Ovary (tissue), 7 donors: ENCODE measurements at regions not wholly inside any gene's neighbourhood (a gene's known extent, or its start where the extent isn't known, plus 50 kb on each side); places are given as distances from the start of the nearest gene placed in this dataset.

Source experiments
- DNase-seq, 5 donors: peaks; one replicate each; pipeline ENCODE4 v3.0.0-alpha.2; 2019 to 2020
- H3K27ac ChIP-seq, 2 donors: fragments of 200-600 bp; one replicate each; pipeline versions ENCODE4 v1.5.1 to v1.8.0; 2019 to 2022
- H3K27me3 ChIP-seq: fragments of 200-600 bp; one replicate; pipeline ENCODE4 v1.8.0; 2022
- H3K36me3 ChIP-seq: fragments of 200-600 bp; sonication (generic); one replicate; pipeline ENCODE4 v1.5.1; 2019
- H3K4me1 ChIP-seq: one replicate; pipeline ENCODE4 v1.8.1; 2013; ENCODE audit warnings: mild to moderate bottlenecking, moderate library complexity; ENCODE audit not compliant: insufficient read depth
- H3K4me3 ChIP-seq: fragments of 200-600 bp; sonication (generic); one replicate; pipeline ENCODE4 v1.5.1; 2017
- H3K9me3 ChIP-seq, 2 donors: fragments of 200-600 bp in 1 of 2; sonication (generic) in 1 of 2; one replicate each; pipeline versions ENCODE4 v1.5.1 to v1.8.1; 2013 to 2019; ENCODE audit warnings: mild to moderate bottlenecking in 1 of 2, moderate library complexity in 1 of 2
- EP300 ChIP-seq: sonication (generic); formaldehyde crosslinking; IDR thresholded peaks from one replicate; pipeline ENCODE4 v1.6.1; 2017; ENCODE audit warnings: antibody characterized with exemption
- POLR2A ChIP-seq: fragments of 450-650 bp; IDR thresholded peaks from one replicate; pipeline ENCODE4 v1.6.1; 2017; ENCODE audit warnings: antibody characterized with exemption, mild to moderate bottlenecking, moderate library complexity
- WGBS, 3 donors: extraction: QIAGEN DNeasy Blood & Tissue Kit in 1 of 3; methylation state at CpG; one replicate each; pipeline versions ENCODE4 v1.1.5 to v1.1.7; 2013 to 2017; 5-methylcytosine and 5-hydroxymethylcytosine counted together
- intact Hi-C, 4 donors: fragments of 100-400 bp; cut with DNase I; formaldehyde crosslinking; loops; one replicate each; pipeline versions ENCODE4 v1.11.0 to v1.15.1; 2022 to 2023
- TF ChIP-seq, protein P1 (sequence below), 3 donors: fragments of 450-650 bp in 2 of 3; fragments of 200-600 bp in 1 of 3; IDR thresholded peaks; one replicate each; pipeline versions ENCODE4 v1.5.1 to v1.8.0; 2016 to 2022; ENCODE audit warnings: antibody characterized with exemption in 3 of 3, mild to moderate bottlenecking in 1 of 3
- donor health status: DM: no; HTN: no; CAD: no; lungs with moderate emphysema.
- donor health status: DM: no; HTN: no; CAD: no.
- donor health status: Bipolar disorder and iron deficiency.
- donor health status: DM: no; HTN: no; CAD: no.
- donor health status: DM: yes; HTN: yes; CAD: no.

DNA sequence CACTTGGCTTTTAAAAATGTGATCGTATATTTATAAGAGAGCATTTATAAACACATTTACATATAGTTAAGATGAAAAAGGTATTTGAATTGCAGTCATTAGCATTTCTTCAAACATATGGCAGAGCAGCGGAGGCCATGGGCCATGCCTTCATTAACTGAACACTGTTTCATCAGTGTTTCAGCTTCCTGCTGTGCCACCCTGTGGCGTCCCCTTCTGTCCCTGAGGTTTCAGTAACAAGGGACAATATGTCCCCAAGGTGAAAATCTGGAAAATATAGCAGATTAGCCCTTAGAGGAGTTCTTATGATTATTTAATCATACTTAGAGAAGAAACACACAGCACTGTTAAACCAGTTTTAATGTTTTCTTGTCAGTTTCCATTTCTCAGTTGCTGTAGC lies 577.8 kb downstream of the ETV1 start:
- no peak overlapping the region for H3K27ac ChIP-seq
- TF ChIP-seq POLR2A (no peak), EP300 (no peak)
- TF ChIP-seq, protein P1, sequence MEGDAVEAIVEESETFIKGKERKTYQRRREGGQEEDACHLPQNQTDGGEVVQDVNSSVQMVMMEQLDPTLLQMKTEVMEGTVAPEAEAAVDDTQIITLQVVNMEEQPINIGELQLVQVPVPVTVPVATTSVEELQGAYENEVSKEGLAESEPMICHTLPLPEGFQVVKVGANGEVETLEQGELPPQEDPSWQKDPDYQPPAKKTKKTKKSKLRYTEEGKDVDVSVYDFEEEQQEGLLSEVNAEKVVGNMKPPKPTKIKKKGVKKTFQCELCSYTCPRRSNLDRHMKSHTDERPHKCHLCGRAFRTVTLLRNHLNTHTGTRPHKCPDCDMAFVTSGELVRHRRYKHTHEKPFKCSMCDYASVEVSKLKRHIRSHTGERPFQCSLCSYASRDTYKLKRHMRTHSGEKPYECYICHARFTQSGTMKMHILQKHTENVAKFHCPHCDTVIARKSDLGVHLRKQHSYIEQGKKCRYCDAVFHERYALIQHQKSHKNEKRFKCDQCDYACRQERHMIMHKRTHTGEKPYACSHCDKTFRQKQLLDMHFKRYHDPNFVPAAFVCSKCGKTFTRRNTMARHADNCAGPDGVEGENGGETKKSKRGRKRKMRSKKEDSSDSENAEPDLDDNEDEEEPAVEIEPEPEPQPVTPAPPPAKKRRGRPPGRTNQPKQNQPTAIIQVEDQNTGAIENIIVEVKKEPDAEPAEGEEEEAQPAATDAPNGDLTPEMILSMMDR (IDR thresholded peaks at IDR 0.05): no peak
- no peaks in the 10 kb centered on the region for H3K4me1 ChIP-seq
- 73 to 81% (median 77%) methylated on average over 3 of the region's 3 CpGs for WGBS, 3 donors
- no peaks in the 10 kb centered on the region for H3K27me3 ChIP-seq
- H3K36me3 ChIP-seq: no peaks in the 10 kb centered on the region
- H3K9me3 ChIP-seq: no peaks in the 10 kb centered on the region
- intact Hi-C loops: no loop called here
- no peak for DNase-seq
- no peak overlapping the region for H3K4me3 ChIP-seq

DNA sequence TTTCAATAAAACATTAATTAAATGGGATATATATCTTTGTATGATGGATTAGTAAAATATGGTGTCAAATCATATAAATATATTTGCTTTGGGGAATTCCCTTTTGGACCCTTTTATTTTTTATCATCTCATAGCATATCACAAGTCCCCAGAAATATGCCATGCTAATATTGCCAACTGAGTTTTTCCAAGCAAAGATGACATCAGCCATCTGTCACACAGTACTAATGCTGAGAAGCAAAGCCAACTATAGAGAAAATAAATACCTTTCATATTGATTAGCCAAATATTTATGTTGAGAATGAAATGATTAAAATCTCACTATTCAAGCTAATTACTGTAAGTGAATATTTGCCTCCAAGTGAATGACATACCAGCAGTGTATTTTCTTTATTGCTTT lies 575.3 kb downstream of the ETV1 start:
- no peaks in the 10 kb centered on the region for H3K9me3 ChIP-seq
- DNase-seq: no peak
- no peaks in the 10 kb centered on the region for H3K4me1 ChIP-seq
- TF ChIP-seq EP300 (no peak), POLR2A (no peak)
- TF ChIP-seq, protein P1 (IDR thresholded peaks at IDR 0.05): no peak
- H3K4me3 ChIP-seq: no peak overlapping the region
- no peak overlapping the region for H3K27ac ChIP-seq
- H3K27me3 ChIP-seq: no peaks in the 10 kb centered on the region
- H3K36me3 ChIP-seq: no peaks in the 10 kb centered on the region
- intact Hi-C loops: no loop called here

DNA sequence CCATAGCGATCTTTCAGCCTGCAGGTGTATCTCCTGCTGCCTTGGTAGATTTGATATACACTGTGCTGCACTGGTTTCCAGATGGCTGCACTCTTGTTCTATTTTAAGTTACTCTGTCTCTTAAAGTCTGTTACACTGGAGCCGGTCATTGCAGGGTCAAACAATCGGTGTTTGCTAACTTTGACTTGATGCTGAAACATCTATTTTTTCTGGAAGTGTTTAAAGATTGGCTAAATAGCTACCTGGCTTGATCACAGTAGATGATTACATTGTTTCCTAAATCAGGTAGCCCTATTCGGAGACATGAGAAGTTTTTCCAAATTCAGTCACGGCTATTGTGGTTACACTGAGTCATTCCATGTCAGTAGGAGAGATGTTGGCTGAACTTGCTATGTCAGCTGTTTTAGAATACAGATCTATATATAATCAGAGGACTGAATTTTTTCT lies 574.8 kb downstream of the ETV1 start:
- H3K4me1 ChIP-seq: no peaks in the 10 kb centered on the region
- H3K4me3 ChIP-seq: no peak overlapping the region
- H3K9me3 ChIP-seq: no peaks in the 10 kb centered on the region
- H3K27me3 ChIP-seq: no peaks in the 10 kb centered on the region
- H3K36me3 ChIP-seq: no peaks in the 10 kb centered on the region
- 66 to 81% (median 71%) methylated on average over 5 of the region's 5 CpGs for WGBS, 3 donors
- DNase-seq: no peak
- TF ChIP-seq POLR2A: no peak
- TF ChIP-seq EP300: no peak
- TF ChIP-seq, protein P1 (IDR thresholded peaks at IDR 0.05): no peak
- intact Hi-C loops: no loop called here
- no peak overlapping the region for H3K27ac ChIP-seq

DNA sequence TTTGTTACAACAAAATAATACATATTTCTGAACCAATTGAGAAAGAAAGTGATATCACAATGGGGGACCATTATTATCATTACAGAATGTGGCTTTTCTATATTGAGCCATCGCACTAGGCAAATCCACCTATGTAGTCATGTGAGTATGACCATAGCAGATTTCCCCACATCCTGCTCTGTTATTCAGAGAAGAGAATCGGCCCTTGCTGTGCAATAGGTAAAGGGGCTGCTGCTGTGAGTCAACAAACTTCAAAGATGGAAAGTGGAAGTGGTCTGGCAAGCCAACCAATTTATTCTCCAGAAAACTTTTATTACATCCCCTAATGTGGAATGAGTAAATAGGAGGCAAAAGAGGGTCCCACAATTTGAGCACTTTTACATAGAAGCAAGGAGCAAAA lies 573.4 kb downstream of the ETV1 start:
- H3K27ac ChIP-seq: no peak overlapping the region
- H3K4me3 ChIP-seq: no peak overlapping the region
- no peaks in the 10 kb centered on the region for H3K27me3 ChIP-seq
- DNase-seq: no peak
- H3K9me3 ChIP-seq: no peaks in the 10 kb centered on the region
- no peaks in the 10 kb centered on the region for H3K4me1 ChIP-seq
- intact Hi-C loops: no loop called here
- TF ChIP-seq, protein P1 (IDR thresholded peaks at IDR 0.05): no peak
- TF ChIP-seq EP300 (no peak), POLR2A (no peak)
- H3K36me3 ChIP-seq: no peaks in the 10 kb centered on the region
- WGBS, 3 donors: 88 to 91% (median 88%) methylated on average over 2 of the region's 2 CpGs

DNA sequence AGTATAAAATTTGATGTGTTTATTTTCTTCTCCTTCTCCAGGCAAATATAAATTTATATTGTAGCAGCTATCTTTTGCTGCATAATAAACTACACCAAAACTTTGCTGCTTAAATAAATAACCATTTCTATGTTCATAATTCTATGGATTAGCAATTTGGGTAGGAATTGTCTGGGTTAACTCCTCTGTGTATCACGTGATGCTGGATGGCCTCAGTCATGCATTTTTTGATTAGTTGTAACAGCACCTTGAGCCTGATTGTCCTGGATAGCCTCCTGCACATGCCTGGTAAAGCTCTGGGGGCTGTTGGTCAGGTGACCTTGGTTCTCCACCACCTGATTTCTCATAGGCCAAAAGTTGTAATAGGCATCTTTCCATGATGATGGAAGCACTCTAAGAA lies 572.9 kb downstream of the ETV1 start:
- Histone ChIP-seq H3K27me3 (no peaks in the 10 kb centered on the region), H3K27ac (no peak overlapping the region), H3K36me3 (no peaks in the 10 kb centered on the region), H3K4me3 (no peak overlapping the region), H3K9me3 (no peaks in the 10 kb centered on the region), H3K4me1 (no peaks in the 10 kb centered on the region)
- 53 to 58% (median 54%) methylated on average over 1 of the region's 1 CpG for WGBS, 3 donors
- TF ChIP-seq, protein P1 (IDR thresholded peaks at IDR 0.05): no peak
- no peak for TF ChIP-seq POLR2A
- TF ChIP-seq EP300: no peak
- no peak for DNase-seq
- intact Hi-C loops: no loop called here
